Mucosa of rectum (tissue), 2 donors: ENCODE measurements at regions not wholly inside any gene's neighbourhood (a gene's known extent, or its start where the extent isn't known, plus 50 kb on each side); places are given as distances from the start of the nearest gene placed in this dataset.
"Not testable (repeated sequence)": the region's sequence is repeated elsewhere in the genome, so short reads cannot be mapped to it uniquely, and the experiment has no call there.

Source experiments
- H3K27ac ChIP-seq, 2 donors: one replicate each; pipeline ENCODE4 v1.7.0; 2013; ENCODE audit warnings: inconsistent platforms in 2 of 2, low read depth in 2 of 2, low read length in 2 of 2
- H3K27me3 ChIP-seq, 2 donors: one replicate each; pipeline ENCODE4 v1.7.0; 2013; ENCODE audit warnings: low read length in 2 of 2; ENCODE audit not compliant: control insufficient read depth in 2 of 2, insufficient read depth in 2 of 2
- H3K36me3 ChIP-seq, 2 donors: one replicate each; pipeline ENCODE4 v1.7.0; 2013; ENCODE audit warnings: low read length in 2 of 2; ENCODE audit not compliant: control insufficient read depth in 2 of 2, insufficient read depth in 2 of 2
- H3K4me1 ChIP-seq, 2 donors: one replicate each; pipeline ENCODE4 v1.7.0; 2013; ENCODE audit warnings: low read length in 2 of 2, mild to moderate bottlenecking in 1 of 2; ENCODE audit not compliant: control insufficient read depth in 2 of 2, insufficient read depth in 2 of 2
- H3K4me3 ChIP-seq, 2 donors: one replicate each; pipeline ENCODE4 v1.7.0; 2013; ENCODE audit warnings: low read length in 2 of 2
- H3K9ac ChIP-seq, 2 donors: one replicate each; pipeline ENCODE4 v1.7.0; 2013; ENCODE audit warnings: low read length in 2 of 2, low read depth in 1 of 2, mild to moderate bottlenecking in 1 of 2
- H3K9me3 ChIP-seq, 2 donors: one replicate each; pipeline ENCODE4 v1.7.0; 2013; ENCODE audit warnings: low read length in 2 of 2; ENCODE audit not compliant: control insufficient read depth in 2 of 2
- donor health status: healthy.
- donor health status: Normal muscosa, but diverticular disease.

- Histone ChIP-seq H3K27ac (no peak overlapping the region), H3K9ac (no peak overlapping the region), H3K4me1 (no peaks in the 10 kb centered on the region), H3K9me3 (no peaks in the 10 kb centered on the region), H3K27me3 (no peaks in the 10 kb centered on the region), H3K36me3 (no peaks in the 10 kb centered on the region), H3K4me3 (no peak overlapping the region)
Measured at GRCh38 chr18:76307293-76307690, 187.8 kb downstream of the ZNF516 start.

GRCh38 chr18:76306685-76307292 is 188.3 kb downstream of the ZNF516 start:
- Histone ChIP-seq H3K27ac (no peak overlapping the region), H3K36me3 (no peaks in the 10 kb centered on the region), H3K9ac (no peak overlapping the region), H3K4me3 (no peak overlapping the region), H3K4me1 (no peaks in the 10 kb centered on the region), H3K9me3 (no peaks in the 10 kb centered on the region), H3K27me3 (no peaks in the 10 kb centered on the region)

GRCh38 chr18:76285866-76286265 is 209.2 kb downstream of the ZNF516 start:
- Histone ChIP-seq H3K36me3 (no peaks in the 10 kb centered on the region), H3K4me1 (no peaks in the 10 kb centered on the region), H3K27me3 (no peaks in the 10 kb centered on the region), H3K9ac (no peak overlapping the region), H3K4me3 (no peak overlapping the region), H3K9me3 (no peaks in the 10 kb centered on the region), H3K27ac (no peak overlapping the region)

DNA sequence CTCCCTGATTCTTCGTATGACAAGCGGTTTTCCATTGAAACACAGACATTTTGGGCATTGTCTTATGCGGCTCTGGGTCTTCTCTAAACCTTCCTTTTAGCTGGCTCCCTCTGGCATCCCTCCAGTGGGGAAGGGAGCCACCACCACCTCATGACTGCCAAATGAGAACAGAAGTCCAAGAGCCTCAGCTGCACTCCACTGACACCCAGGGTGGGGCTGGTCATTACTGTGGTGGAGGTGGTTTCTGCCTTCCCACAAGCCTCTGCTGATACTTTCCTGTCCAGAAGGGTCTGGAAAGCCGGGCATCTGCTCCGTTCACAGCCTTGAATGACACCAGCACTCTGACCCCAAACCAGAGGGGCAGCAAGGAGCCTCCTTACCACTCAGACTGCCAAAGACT is 213.5 kb downstream of the ZNF516 start:
- Histone ChIP-seq H3K9me3 (no peaks in the 10 kb centered on the region), H3K9ac (no peak overlapping the region), H3K27me3 (no peaks in the 10 kb centered on the region), H3K36me3 (no peaks in the 10 kb centered on the region), H3K27ac (no peak overlapping the region), H3K4me3 (no peak overlapping the region), H3K4me1 (no peaks in the 10 kb centered on the region)

- no peaks in the 10 kb centered on the region for H3K36me3 ChIP-seq
Measured at GRCh38 chr18:76277801-76278200, 217.2 kb downstream of the ZNF516 start.

GRCh38 chr18:76275727-76276313 is 219.2 kb downstream of the ZNF516 start:
- H3K4me3 ChIP-seq = no peak overlapping the region
- no peaks in the 10 kb centered on the region for H3K27me3 ChIP-seq
- H3K27ac ChIP-seq = no peak overlapping the region

More at GRCh38 chr18:76277801-76278200, 217.2 kb downstream of the ZNF516 start:
- no peaks in the 10 kb centered on the region for H3K4me1 ChIP-seq
- H3K9ac ChIP-seq = no peak overlapping the region
- no peak overlapping the region for H3K4me3 ChIP-seq
- H3K9me3 ChIP-seq = no peaks in the 10 kb centered on the region
- H3K27me3 ChIP-seq = no peaks in the 10 kb centered on the region
- H3K27ac ChIP-seq = no peak overlapping the region

GRCh38 chr18:76274468-76275289 is 220.4 kb downstream of the ZNF516 start:
- H3K4me1 ChIP-seq = no peaks in the 10 kb centered on the region
- no peak overlapping the region for H3K27ac ChIP-seq

More at GRCh38 chr18:76275727-76276313, 219.2 kb downstream of the ZNF516 start:
- no peaks in the 10 kb centered on the region for H3K9me3 ChIP-seq
- no peaks in the 10 kb centered on the region for H3K4me1 ChIP-seq
- H3K9ac ChIP-seq = no peak overlapping the region
- H3K36me3 ChIP-seq = no peaks in the 10 kb centered on the region

DNA sequence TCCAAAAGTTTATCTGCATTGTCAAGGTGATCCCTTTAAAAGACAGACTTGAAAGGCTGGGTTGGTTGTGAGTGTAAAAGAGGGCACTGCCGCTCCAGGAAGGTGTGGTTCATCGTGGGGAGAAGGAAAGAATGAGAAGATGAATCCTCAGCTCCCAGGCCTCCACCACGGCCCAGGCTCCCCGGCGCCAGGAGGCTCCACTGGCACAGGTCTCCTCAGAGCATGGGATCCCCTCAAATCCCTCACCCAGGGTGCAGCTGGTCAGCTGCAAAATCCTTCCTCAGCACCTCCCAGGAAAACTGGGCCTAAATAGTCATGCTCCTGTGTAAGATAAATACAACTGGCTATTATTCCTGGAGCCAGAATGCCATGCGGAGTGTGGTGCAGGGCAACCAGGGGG is 221.1 kb downstream of the ZNF516 start:
- no peaks in the 10 kb centered on the region for H3K4me1 ChIP-seq
- H3K27ac ChIP-seq = no peak overlapping the region
- no peaks in the 10 kb centered on the region for H3K36me3 ChIP-seq
- no peak overlapping the region for H3K4me3 ChIP-seq
- H3K27me3 ChIP-seq = no peaks in the 10 kb centered on the region
- no peak overlapping the region for H3K9ac ChIP-seq
- no peaks in the 10 kb centered on the region for H3K9me3 ChIP-seq

More at GRCh38 chr18:76274468-76275289, 220.4 kb downstream of the ZNF516 start:
- H3K9ac ChIP-seq = no peak overlapping the region
- no peaks in the 10 kb centered on the region for H3K9me3 ChIP-seq
- H3K27me3 ChIP-seq = no peaks in the 10 kb centered on the region
- no peaks in the 10 kb centered on the region for H3K36me3 ChIP-seq
- H3K4me3 ChIP-seq = no peak overlapping the region

- Histone ChIP-seq H3K27ac (no peak overlapping the region), H3K4me1 (no peaks in the 10 kb centered on the region), H3K36me3 (no peaks in the 10 kb centered on the region), H3K4me3 (no peak overlapping the region), H3K27me3 (no peaks in the 10 kb centered on the region), H3K9me3 (no peaks in the 10 kb centered on the region), H3K9ac (no peak overlapping the region)
Measured at GRCh38 chr18:76273036-76273545, 222.0 kb downstream of the ZNF516 start.

GRCh38 chr18:76267423-76267822 is 227.6 kb downstream of the ZNF516 start:
- not testable (repeated sequence) for H3K4me3 ChIP-seq, H3K27me3 ChIP-seq, H3K36me3 ChIP-seq, H3K27ac ChIP-seq, H3K9ac ChIP-seq, H3K9me3 ChIP-seq, H3K4me1 ChIP-seq
